Osteoblast (primary cell): ENCODE measurements at regions not wholly inside any gene's neighbourhood (a gene's known extent, or its start where the extent isn't known, plus 50 kb on each side); places are given as distances from the start of the nearest gene placed in this dataset.
A peak's percentile ranks its signal among the peaks of the same experiment; 100 is the strongest.

Experiments used
- DNase-seq: peaks from one replicate; pipeline ENCODE4 v3.0.0; 2011; ENCODE audit warnings: low spot score, mixed read lengths; ENCODE audit not compliant: insufficient read length; ENCODE audit errors: missing footprints
- H2AFZ ChIP-seq: 2 replicates; pipeline ENCODE4 v1.6.0; 2011; ENCODE audit warnings: mild to moderate bottlenecking, low read length
- H3K27ac ChIP-seq: 2 replicates; pipeline ENCODE4 v1.5.1; 2011; ENCODE audit warnings: mild to moderate bottlenecking, low read depth, low read length, moderate library complexity
- H3K27me3 ChIP-seq: 2 replicates; pipeline ENCODE4 v1.6.0; 2012; ENCODE audit warnings: mild to moderate bottlenecking, control low read depth, inconsistent platforms, low read length, moderate library complexity; ENCODE audit not compliant: insufficient read depth
- H3K36me3 ChIP-seq: 2 replicates; pipeline ENCODE4 v1.5.1; 2011; ENCODE audit warnings: mild to moderate bottlenecking, low read length, control low read depth, moderate library complexity; ENCODE audit not compliant: insufficient read depth
- H3K4me1 ChIP-seq: 2 replicates; pipeline ENCODE4 v1.5.1; 2011; ENCODE audit warnings: mild to moderate bottlenecking, low read length, control low read depth, moderate library complexity; ENCODE audit not compliant: insufficient read depth
- H3K4me2 ChIP-seq: 2 replicates; pipeline ENCODE4 v1.6.0; 2011; ENCODE audit warnings: mild to moderate bottlenecking, low read length; ENCODE audit not compliant: insufficient read depth
- H3K4me3 ChIP-seq: fragments of 200-600 bp; sonication (generic); 3 replicates; pipeline ENCODE4 v1.5.1; 2012; ENCODE audit warnings: mild to moderate bottlenecking, low read length, inconsistent platforms; ENCODE audit not compliant: insufficient read depth
- H3K79me2 ChIP-seq: 2 replicates; pipeline ENCODE4 v1.6.0; 2012; ENCODE audit warnings: mild to moderate bottlenecking, low read length, control low read depth, inconsistent platforms; ENCODE audit not compliant: insufficient read depth
- H3K9me3 ChIP-seq: 2 replicates; pipeline ENCODE4 v1.5.1; 2011; ENCODE audit warnings: low read depth, low read length, control low read depth
- H4K20me1 ChIP-seq: 2 replicates; pipeline ENCODE4 v1.6.0; 2012; ENCODE audit warnings: mild to moderate bottlenecking, low read length, control low read depth; ENCODE audit not compliant: insufficient read depth
- TF ChIP-seq, protein P1 (sequence below): IDR thresholded peaks from 2 replicates; pipeline ENCODE4 v1.5.1; 2011; ENCODE audit warnings: mild to moderate bottlenecking, low read depth, low read length, moderate library complexity; ENCODE audit errors: extremely low read depth

DNA sequence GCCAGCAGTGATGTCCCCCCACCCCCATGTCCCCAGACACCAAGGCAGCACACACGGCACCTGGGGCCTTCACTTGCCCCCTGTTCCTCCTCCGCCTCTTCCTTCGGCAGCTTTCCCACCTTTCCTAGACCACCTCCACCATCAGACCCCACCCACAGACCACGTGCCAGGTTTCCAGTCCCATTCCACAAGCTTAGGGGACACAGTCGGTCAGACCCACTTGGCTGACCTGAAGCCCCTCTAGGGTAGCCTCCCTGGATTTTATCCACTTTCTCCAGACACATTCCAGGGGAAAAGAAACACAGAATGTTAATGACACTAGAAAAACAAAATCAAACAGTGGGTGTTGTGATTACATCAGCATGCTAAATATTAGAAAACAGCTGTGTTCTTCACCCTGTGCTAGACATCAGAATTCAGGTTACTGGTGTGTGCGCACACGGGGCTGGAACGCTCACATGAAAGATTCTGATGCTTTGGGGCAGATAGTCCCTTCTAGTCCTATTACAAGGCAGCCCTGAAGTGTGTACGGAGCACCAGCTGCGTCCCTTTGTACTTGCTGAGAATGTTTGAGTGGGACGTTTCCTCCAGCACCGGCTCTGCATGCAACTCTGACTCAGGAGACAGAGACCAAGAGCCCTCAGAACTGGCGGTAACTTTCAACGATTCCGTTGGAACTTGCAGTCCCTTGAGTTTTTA, 75.5 kb upstream of the PPP2R2D start:
- no peak overlapping the region for H2AFZ ChIP-seq
- TF ChIP-seq, protein P1, sequence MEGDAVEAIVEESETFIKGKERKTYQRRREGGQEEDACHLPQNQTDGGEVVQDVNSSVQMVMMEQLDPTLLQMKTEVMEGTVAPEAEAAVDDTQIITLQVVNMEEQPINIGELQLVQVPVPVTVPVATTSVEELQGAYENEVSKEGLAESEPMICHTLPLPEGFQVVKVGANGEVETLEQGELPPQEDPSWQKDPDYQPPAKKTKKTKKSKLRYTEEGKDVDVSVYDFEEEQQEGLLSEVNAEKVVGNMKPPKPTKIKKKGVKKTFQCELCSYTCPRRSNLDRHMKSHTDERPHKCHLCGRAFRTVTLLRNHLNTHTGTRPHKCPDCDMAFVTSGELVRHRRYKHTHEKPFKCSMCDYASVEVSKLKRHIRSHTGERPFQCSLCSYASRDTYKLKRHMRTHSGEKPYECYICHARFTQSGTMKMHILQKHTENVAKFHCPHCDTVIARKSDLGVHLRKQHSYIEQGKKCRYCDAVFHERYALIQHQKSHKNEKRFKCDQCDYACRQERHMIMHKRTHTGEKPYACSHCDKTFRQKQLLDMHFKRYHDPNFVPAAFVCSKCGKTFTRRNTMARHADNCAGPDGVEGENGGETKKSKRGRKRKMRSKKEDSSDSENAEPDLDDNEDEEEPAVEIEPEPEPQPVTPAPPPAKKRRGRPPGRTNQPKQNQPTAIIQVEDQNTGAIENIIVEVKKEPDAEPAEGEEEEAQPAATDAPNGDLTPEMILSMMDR: no peak
- H4K20me1 ChIP-seq: no peaks in the 10 kb centered on the region
- DNase-seq: peak; percentile 34
- no peaks in the 10 kb centered on the region for H3K27me3 ChIP-seq
- no peak overlapping the region for H3K27ac ChIP-seq
- no peak overlapping the region for H3K4me3 ChIP-seq
- H3K79me2 ChIP-seq: no peaks in the 10 kb centered on the region
- H3K9me3 ChIP-seq: no peaks in the 10 kb centered on the region
- H3K4me2 ChIP-seq: no peak overlapping the region
- no peaks in the 10 kb centered on the region for H3K36me3 ChIP-seq
- no peaks in the 10 kb centered on the region for H3K4me1 ChIP-seq

DNA sequence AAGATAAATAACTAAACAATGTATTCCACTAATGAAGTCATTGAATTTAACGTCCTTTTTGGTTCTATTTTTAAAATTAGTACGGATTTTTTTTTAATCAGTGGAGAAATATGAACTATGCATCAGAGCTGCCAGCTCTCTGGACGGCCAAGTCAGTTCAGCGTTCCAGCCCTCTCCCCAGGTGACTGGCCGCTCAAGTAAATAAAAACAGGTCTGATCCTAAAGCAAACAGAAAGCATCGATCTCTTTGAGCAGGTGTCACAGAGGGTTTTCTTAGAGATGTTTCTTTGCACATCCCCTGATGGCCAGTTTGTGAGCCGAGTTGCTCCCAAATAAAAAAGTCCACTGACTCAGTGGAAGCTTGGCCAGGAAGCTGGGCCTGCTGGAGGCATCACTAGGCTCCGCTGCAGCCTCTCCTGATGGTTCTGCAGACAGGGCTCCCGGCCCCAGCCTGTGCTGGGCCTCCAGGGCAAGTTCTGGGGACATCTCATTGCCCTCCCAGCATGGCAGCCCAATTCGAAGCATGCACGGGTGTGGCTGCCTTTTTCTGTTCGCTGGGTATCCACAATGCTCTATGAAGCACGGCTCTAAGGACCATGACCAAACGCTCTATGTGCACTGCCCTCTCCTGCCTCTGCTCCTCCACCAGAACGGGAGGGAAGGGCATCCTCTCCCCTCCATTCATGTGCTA, 74.7 kb upstream of the PPP2R2D start:
- Histone ChIP-seq H3K4me3 (no peak overlapping the region), H3K27ac (no peak overlapping the region), H3K36me3 (no peaks in the 10 kb centered on the region), H4K20me1 (no peaks in the 10 kb centered on the region), H3K27me3 (no peaks in the 10 kb centered on the region), H3K4me1 (no peaks in the 10 kb centered on the region), H3K4me2 (no peak overlapping the region), H3K79me2 (no peaks in the 10 kb centered on the region), H2AFZ (no peak overlapping the region), H3K9me3 (no peaks in the 10 kb centered on the region)
- DNase-seq: peak; percentile 44
- TF ChIP-seq, protein P1: no peak

GRCh38 chr10:131829156-131829930, 71.5 kb upstream of the PPP2R2D start:
- H2AFZ ChIP-seq: no peak overlapping the region
- no peak overlapping the region for H3K27ac ChIP-seq
- H3K27me3 ChIP-seq: no peaks in the 10 kb centered on the region
- no peaks in the 10 kb centered on the region for H3K4me1 ChIP-seq
- no peaks in the 10 kb centered on the region for H3K36me3 ChIP-seq
- no peak overlapping the region for H3K4me2 ChIP-seq
- H4K20me1 ChIP-seq: no peaks in the 10 kb centered on the region
- peak; percentile 79 for DNase-seq
- no peaks in the 10 kb centered on the region for H3K79me2 ChIP-seq
- TF ChIP-seq, protein P1: no peak
- no peaks in the 10 kb centered on the region for H3K9me3 ChIP-seq
- H3K4me3 ChIP-seq: no peak overlapping the region
